ENCODE measurements at regions not wholly inside any gene's neighbourhood (a gene's known extent, or its start where the extent isn't known, plus 50 kb on each side); places are given as distances from the start of the nearest gene placed in this dataset.

- Histone ChIP-seq H3K36me3 (ENCODE audit: control insufficient read depth in 2 of 2, insufficient read depth in 1 of 2, low read length in 2 of 2) (no peaks in the 10 kb centered on the region), H3K9me3 (ENCODE audit: control insufficient read depth, insufficient read depth, low read depth, low read length) (no peaks in the 10 kb centered on the region), H3K27ac (ENCODE audit: extremely low read depth, low read depth, low read length) (no peak overlapping the region), H3K4me3 (ENCODE audit: low read depth, low read length) (no peak overlapping the region), H3K4me1 (ENCODE audit: control insufficient read depth, insufficient read depth, low read length) (no peaks in the 10 kb centered on the region)
- CTCF ChIA-PET: no interaction called here
- TF ChIP-seq ZNF610 (tag by site-specific recombination; IDR thresholded peaks at IDR 0.05; ENCODE audit: borderline replicate concordance) (no peak), HOXC10 (CRISPR knock-in tag; IDR thresholded peaks at IDR 0.05) (no peak), ZFP3 (tag by site-specific recombination; IDR thresholded peaks at IDR 0.05; ENCODE audit: low read depth) (no peak), ZNF302 (tag by site-specific recombination; IDR thresholded peaks at IDR 0.05; ENCODE audit: low read depth) (no peak), GFI1B (tag by site-specific recombination; IDR thresholded peaks at IDR 0.05) (no peak), ZBTB7A (tag by site-specific recombination; IDR thresholded peaks at IDR 0.05; ENCODE audit: low read depth) (no peak), ZNF623 (tag by site-specific recombination; IDR thresholded peaks at IDR 0.05) (no peak), GLI4 (tag by site-specific recombination; IDR thresholded peaks at IDR 0.05) (no peak), ZNF621 (tag by site-specific recombination; IDR thresholded peaks at IDR 0.05) (no peak), ZNF423 (tag by site-specific recombination; IDR thresholded peaks at IDR 0.05) (no peak)
- TF ChIP-seq, protein P1, sequence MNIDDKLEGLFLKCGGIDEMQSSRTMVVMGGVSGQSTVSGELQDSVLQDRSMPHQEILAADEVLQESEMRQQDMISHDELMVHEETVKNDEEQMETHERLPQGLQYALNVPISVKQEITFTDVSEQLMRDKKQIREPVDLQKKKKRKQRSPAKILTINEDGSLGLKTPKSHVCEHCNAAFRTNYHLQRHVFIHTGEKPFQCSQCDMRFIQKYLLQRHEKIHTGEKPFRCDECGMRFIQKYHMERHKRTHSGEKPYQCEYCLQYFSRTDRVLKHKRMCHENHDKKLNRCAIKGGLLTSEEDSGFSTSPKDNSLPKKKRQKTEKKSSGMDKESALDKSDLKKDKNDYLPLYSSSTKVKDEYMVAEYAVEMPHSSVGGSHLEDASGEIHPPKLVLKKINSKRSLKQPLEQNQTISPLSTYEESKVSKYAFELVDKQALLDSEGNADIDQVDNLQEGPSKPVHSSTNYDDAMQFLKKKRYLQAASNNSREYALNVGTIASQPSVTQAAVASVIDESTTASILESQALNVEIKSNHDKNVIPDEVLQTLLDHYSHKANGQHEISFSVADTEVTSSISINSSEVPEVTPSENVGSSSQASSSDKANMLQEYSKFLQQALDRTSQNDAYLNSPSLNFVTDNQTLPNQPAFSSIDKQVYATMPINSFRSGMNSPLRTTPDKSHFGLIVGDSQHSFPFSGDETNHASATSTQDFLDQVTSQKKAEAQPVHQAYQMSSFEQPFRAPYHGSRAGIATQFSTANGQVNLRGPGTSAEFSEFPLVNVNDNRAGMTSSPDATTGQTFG (tag by site-specific recombination; IDR thresholded peaks at IDR 0.05; ENCODE audit: borderline replicate concordance): no peak
- TF ChIP-seq, protein P2, sequence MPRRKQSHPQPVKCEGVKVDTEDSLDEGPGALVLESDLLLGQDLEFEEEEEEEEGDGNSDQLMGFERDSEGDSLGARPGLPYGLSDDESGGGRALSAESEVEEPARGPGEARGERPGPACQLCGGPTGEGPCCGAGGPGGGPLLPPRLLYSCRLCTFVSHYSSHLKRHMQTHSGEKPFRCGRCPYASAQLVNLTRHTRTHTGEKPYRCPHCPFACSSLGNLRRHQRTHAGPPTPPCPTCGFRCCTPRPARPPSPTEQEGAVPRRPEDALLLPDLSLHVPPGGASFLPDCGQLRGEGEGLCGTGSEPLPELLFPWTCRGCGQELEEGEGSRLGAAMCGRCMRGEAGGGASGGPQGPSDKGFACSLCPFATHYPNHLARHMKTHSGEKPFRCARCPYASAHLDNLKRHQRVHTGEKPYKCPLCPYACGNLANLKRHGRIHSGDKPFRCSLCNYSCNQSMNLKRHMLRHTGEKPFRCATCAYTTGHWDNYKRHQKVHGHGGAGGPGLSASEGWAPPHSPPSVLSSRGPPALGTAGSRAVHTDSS (tag by site-specific recombination; IDR thresholded peaks at IDR 0.05): no peak
- TF ChIP-seq, protein P3, sequence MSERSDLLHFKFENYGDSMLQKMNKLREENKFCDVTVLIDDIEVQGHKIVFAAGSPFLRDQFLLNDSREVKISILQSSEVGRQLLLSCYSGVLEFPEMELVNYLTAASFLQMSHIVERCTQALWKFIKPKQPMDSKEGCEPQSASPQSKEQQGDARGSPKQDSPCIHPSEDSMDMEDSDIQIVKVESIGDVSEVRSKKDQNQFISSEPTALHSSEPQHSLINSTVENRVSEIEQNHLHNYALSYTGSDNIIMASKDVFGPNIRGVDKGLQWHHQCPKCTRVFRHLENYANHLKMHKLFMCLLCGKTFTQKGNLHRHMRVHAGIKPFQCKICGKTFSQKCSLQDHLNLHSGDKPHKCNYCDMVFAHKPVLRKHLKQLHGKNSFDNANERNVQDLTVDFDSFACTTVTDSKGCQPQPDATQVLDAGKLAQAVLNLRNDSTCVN (tag by site-specific recombination; optimal IDR thresholded peaks at IDR 0.05): no peak
- TF ChIP-seq, protein P4, sequence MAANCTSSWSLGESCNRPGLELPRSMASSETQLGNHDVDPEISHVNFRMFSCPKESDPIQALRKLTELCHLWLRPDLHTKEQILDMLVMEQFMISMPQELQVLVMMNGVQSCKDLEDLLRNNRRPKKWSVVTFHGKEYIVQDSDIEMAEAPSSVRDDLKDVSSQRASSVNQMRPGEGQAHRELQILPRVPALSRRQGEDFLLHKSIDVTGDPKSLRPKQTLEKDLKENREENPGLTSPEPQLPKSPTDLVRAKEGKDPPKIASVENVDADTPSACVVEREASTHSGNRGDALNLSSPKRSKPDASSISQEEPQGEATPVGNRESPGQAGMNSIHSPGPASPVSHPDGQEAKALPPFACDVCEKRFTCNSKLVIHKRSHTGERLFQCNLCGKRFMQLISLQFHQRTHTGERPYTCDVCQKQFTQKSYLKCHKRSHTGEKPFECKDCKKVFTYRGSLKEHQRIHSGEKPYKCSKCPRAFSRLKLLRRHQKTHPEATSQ (tag by site-specific recombination; IDR thresholded peaks at IDR 0.05): no peak
- TF ChIP-seq, protein P5, sequence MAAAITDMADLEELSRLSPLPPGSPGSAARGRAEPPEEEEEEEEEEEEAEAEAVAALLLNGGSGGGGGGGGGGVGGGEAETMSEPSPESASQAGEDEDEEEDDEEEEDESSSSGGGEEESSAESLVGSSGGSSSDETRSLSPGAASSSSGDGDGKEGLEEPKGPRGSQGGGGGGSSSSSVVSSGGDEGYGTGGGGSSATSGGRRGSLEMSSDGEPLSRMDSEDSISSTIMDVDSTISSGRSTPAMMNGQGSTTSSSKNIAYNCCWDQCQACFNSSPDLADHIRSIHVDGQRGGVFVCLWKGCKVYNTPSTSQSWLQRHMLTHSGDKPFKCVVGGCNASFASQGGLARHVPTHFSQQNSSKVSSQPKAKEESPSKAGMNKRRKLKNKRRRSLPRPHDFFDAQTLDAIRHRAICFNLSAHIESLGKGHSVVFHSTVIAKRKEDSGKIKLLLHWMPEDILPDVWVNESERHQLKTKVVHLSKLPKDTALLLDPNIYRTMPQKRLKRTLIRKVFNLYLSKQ (tag by site-specific recombination; IDR thresholded peaks at IDR 0.05; ENCODE audit: borderline replicate concordance): no peak
- POLR2A ChIA-PET: no interaction called here
Measured at GRCh38 chr12:60845696-60846095, 1249.9 kb downstream of the SLC16A7 start.

- no peak overlapping the region for H3K27ac ChIP-seq (ENCODE audit: extremely low read depth, low read depth, low read length)
- no peaks in the 10 kb centered on the region for H3K36me3 ChIP-seq (ENCODE audit: control insufficient read depth in 2 of 2, insufficient read depth in 1 of 2, low read length in 2 of 2)
- CTCF ChIA-PET: interaction anchor here (0.5 kb wide), 1 partner anchor 1546 kb away, joined by 3 read pairs; no protein-coding TSS in a partner anchor
- POLR2A ChIA-PET: no interaction called here
- no peaks in the 10 kb centered on the region for H3K4me1 ChIP-seq (ENCODE audit: control insufficient read depth, insufficient read depth, low read length)
- no peak overlapping the region for H3K4me3 ChIP-seq (ENCODE audit: low read depth, low read length)
- no peaks in the 10 kb centered on the region for H3K9me3 ChIP-seq (ENCODE audit: control insufficient read depth, insufficient read depth, low read depth, low read length)
- no peak for TF ChIP-seq ZNF624 (tag by site-specific recombination; IDR thresholded peaks at IDR 0.05)
- TF ChIP-seq ZNF311 (tag by site-specific recombination; IDR thresholded peaks at IDR 0.05; ENCODE audit: borderline replicate concordance): no peak
- no peak for TF ChIP-seq ZNF660 (tag by site-specific recombination; IDR thresholded peaks at IDR 0.05)
- TF ChIP-seq ZNF785 (tag by site-specific recombination; IDR thresholded peaks at IDR 0.05): no peak
- no peak for TF ChIP-seq ZNF274 (IDR thresholded peaks at IDR 0.05; ENCODE audit: low read length)
- TF ChIP-seq ZNF274 (tag by site-specific recombination; IDR thresholded peaks at IDR 0.05; ENCODE audit: borderline replicate concordance): no peak
- TF ChIP-seq ZNF521 (tag by site-specific recombination; IDR thresholded peaks at IDR 0.05): no peak
- no peak for TF ChIP-seq KLF7 (tag by site-specific recombination; IDR thresholded peaks at IDR 0.05; ENCODE audit: borderline replicate concordance)
- no peak for TF ChIP-seq ZSCAN16 (tag by site-specific recombination; IDR thresholded peaks at IDR 0.05)
- no peak for TF ChIP-seq ZNF266 (tag by site-specific recombination; IDR thresholded peaks at IDR 0.05; ENCODE audit: low read depth)
- TF ChIP-seq ZNF112 (tag by site-specific recombination; IDR thresholded peaks at IDR 0.05): no peak
- TF ChIP-seq HIC1 (tag by site-specific recombination; IDR thresholded peaks at IDR 0.05): no peak
- TF ChIP-seq ZNF621 (tag by site-specific recombination; IDR thresholded peaks at IDR 0.05): no peak
Measured at GRCh38 chr12:60847281-60847680, 1251.5 kb downstream of the SLC16A7 start.

Measured in HEK293 (cell line).